GM12873 (cell line): ENCODE measurements at regions not wholly inside any gene's neighbourhood (a gene's known extent, or its start where the extent isn't known, plus 50 kb on each side); places are given as distances from the start of the nearest gene placed in this dataset.

ENCODE experiments used
- TF ChIP-seq, protein P1 (sequence below): IDR thresholded peaks from 2 replicates; pipeline ENCODE4 v1.5.1; 2012; ENCODE audit warnings: low read depth, mild to moderate bottlenecking, moderate library complexity, low read length, control low read depth; ENCODE audit not compliant: insufficient read depth; ENCODE audit errors: missing control alignments

DNA sequence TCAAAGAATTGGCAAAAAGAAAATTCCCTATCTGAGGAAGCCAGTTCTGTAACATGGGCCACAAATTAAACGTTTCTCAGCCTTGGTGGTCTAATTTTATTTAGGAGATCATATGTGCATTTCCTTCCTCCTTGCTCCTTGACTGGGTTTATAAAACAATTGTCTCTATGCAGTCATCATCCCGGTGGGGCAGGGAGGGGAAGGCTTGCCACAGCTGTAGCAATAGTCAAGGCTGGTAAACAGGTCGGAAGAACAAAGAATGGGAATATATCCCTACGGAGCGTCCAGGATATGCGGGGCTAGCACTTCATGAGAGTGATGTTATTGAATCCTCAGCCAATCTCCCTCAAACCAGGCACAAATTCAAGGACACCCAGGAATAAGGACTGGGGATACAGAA is 143.8 kb downstream of the RNF152 start:
- TF ChIP-seq, protein P1, sequence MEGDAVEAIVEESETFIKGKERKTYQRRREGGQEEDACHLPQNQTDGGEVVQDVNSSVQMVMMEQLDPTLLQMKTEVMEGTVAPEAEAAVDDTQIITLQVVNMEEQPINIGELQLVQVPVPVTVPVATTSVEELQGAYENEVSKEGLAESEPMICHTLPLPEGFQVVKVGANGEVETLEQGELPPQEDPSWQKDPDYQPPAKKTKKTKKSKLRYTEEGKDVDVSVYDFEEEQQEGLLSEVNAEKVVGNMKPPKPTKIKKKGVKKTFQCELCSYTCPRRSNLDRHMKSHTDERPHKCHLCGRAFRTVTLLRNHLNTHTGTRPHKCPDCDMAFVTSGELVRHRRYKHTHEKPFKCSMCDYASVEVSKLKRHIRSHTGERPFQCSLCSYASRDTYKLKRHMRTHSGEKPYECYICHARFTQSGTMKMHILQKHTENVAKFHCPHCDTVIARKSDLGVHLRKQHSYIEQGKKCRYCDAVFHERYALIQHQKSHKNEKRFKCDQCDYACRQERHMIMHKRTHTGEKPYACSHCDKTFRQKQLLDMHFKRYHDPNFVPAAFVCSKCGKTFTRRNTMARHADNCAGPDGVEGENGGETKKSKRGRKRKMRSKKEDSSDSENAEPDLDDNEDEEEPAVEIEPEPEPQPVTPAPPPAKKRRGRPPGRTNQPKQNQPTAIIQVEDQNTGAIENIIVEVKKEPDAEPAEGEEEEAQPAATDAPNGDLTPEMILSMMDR, result no peak

DNA sequence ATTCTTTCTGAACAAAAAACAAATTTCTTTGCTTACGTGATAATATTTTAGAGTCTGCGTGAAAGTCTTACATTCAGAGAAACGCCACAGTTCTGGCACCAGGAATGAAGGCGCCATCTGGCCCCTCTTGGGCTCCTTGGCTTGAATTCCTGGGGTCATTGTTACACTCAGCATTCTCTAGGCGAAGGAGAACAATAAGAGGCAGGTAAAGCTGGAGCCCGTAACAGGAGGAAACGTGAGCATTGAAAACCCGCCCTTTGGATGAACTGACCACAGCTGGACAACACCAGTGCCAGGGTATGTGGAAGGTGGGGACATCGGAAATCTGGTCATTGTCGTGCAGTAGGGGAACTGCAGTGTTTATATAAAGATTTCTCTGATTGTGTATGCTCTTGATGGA is 144.8 kb downstream of the RNF152 start:
- TF ChIP-seq, protein P1, result no peak

DNA sequence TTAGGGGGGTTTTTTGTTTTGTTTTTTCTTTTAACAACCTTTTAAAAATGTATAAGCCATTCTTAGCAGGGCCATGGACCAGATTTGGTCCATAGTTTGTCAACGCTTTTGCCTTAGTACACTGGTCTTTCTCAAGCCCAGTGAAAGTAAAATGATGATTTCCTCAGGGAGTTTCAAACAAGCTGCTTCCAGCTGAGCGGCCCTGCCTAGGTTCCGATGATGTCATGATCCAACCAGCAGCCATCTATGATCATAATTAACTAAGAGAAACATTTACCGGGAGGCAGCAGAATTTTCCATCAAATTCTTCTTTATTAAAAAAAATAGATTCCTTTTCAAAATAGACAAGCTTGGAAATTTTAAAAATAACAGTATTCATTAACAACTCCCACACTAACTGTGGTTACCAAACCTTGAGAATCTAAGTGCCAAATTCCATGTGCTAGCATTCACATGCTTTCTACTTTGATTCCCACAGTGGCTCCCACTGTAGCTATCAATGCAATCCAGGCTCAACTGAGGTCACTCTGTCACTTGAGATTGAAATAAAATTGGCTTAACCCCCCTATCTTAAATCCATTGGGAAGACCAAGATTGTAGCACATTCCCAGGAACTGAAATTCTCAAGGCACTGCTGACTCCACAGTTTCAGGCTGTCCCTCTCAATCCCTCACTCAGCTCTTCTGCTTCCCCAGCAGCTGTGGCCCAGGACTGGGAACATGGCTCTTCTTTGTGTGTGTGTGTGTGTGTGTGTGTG is 148.9 kb downstream of the RNF152 start:
- TF ChIP-seq, protein P1, result no peak

DNA sequence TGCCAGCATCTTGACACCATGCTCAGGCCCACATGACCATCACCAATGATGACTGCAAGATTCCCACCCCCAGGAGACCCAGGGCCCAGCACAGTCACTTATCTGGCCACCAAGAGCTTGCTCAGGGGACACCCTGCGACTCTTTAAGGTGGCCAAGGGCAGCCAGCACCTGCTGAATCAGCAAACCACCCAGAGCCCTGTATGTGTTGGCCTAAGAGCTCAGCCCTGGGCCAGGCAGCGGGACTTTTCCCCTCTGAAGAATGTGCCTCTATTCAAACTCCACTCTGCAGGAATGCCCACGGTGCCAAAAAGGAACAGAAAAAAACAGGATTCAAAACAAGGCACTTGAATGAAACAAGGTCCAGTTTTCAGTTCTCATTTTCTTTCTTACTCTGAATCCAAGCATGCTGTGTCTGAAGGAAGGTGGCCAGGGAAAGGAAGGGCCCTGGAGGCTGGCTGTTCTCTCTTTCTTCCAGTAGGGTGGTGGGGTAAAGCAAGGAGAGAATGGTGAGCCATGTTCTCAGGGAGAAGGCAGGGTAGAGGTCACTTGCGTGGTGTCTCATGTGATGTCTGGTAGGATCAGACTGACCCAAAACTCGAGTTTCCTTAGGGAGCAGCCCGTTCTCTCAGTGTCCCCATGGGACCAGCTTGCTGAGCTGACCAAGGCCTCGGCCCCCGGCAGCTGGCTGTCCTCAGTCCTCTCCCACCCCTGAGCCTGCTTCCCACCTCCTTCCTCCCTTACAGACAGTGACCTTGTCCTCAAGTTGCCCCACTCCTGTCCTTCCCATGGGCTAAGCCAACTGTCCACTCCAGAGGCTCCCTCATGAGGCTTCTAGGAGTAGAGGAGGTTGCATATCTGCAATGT is 150.0 kb downstream of the RNF152 start:
- TF ChIP-seq, protein P1, result no peak

DNA sequence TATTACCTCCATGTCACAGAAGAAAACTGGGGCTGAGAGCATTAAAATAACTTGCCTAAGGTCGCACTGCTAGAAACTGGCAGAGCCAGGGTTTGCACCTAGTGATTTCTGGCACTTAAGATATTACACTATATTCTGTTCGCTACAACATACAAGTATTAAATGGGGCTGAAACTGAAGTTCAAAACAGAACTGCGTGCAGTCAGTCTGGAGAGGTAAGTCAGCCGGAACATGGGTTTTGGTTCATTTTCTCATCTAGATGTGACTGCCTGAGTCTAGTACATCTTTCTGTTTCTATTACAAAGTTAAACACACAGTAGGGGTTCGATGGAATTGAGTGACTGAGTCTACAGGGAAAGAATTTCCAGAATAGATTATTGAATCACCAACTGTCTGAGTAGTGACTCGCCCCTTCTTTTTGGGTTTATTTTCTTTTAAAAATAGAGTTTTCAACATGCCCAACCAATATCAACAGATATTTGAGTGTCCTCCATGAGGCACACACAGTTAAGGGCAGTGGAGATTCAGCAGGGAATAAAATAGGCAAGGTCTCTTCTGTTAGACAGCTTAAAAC is 150.8 kb downstream of the RNF152 start:
- TF ChIP-seq, protein P1, result no peak

DNA sequence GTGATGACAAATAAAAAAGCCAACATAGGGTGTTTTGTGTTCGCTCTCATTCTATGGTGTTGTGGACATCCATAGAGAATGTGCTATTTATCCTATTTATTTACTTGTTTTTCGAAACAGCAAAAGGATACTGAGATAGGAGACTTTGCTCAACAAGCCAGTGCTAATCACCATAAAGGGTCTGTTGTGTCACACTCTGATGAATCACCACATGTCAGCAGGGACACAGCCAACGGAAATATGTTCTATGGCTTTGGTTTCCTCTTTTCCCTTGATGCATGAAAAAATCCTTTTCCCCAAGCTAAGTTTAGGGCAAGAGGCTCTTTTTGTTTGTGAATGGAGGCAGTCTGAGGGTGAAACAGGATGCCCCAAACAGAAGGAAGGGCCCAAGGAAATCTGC is 154.3 kb downstream of the RNF152 start:
- TF ChIP-seq, protein P1, result no peak

DNA sequence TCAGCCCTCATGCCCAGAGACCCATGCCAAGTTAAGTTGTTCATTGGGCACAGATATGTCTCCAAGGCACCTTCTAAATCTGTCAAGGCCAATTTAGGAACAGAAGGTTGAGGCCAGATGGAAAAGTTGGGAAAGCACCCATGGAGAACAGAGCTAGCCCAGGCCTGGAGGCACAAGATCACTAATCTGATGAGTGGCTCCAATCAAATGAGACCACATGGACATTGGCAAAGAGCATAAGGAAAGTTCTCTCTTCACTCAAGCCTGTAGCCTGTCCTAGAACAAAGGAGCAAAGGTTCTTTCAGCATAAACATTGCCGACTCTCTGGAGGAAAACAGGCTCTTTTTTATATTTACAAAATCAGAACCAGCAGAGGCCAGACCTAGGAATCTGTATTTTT is 154.8 kb downstream of the RNF152 start:
- TF ChIP-seq, protein P1, result no peak
